Fibroblast of gingiva (primary cell): ENCODE measurements at regions not wholly inside any gene's neighbourhood (a gene's known extent, or its start where the extent isn't known, plus 50 kb on each side); places are given as distances from the start of the nearest gene placed in this dataset.
A peak's percentile ranks its signal among the peaks of the same experiment; 100 is the strongest.
"Not testable (repeated sequence)": the region's sequence is repeated elsewhere in the genome, so short reads cannot be mapped to it uniquely, and the experiment has no call there.

Source experiments
- DNase-seq: peaks from one replicate; pipeline ENCODE4 v3.0.0-alpha.2; 2011; ENCODE audit warnings: low read depth

GRCh38 chr16:75924397-75924796 lies 198.1 kb upstream of the CPHXL start:
- DNase-seq, result no peak

GRCh38 chr16:75927810-75928209 lies 201.5 kb upstream of the CPHXL start:
- DNase-seq, result no peak

DNA sequence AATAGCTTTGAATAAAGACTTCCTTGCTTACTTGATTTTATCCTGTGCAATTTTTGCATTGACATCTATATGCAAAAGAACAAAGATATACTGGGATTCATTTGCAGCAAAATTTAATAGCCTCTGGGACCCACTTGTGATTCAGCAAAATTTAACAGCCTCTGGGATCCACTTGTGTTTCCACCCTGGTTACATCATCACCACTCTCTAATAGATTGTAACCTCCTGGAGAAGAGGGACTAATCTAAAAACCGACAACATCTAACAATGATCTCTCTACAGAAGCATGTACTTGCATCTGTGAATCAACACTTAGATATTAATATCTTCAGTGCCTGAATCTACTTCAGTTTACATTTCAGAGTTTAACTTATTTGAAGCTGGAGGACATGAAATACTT lies 202.0 kb upstream of the CPHXL start:
- no peak for DNase-seq

GRCh38 chr16:75929046-75929445 lies 202.8 kb upstream of the CPHXL start:
- DNase-seq, result no peak

DNA sequence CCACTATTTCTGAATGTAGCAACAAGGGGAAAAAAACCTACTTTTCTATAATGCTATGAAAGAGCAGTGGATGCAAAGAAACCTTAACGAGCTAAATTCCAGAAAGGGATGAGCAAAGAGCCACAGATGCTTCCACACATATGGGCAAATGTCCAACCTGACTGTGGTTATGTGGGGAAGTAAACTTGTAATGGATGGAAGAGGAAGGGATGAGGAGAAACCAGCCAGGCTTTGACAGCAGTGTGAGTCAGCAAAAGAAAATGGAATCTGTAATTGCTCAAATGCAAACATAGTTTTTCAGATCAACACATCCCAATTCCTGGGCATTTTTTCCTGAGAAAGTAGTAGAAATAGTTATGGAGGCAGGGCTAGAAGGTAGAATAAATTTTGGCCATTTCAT lies 204.8 kb upstream of the CPHXL start:
- DNase-seq, result peak; percentile 6

DNA sequence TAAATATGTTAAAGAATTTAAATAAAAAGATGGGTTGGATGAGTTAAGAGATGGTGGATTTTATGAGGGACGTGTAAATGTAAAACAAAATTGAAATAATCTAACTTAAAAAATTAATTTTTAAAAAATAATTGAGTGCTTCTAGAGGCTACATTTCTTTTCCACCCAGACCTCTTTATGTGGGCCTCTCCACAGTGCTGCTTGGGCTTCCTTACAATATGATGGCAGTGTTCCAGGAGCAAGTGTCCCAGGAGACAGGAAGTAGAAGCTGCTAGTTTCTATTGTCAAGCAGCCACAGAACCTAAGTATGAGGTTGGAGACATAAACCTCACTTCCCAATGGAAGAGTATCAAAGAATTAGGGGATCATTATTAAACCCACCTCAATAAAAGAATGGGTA lies 205.7 kb upstream of the CPHXL start:
- DNase-seq, result no peak

DNA sequence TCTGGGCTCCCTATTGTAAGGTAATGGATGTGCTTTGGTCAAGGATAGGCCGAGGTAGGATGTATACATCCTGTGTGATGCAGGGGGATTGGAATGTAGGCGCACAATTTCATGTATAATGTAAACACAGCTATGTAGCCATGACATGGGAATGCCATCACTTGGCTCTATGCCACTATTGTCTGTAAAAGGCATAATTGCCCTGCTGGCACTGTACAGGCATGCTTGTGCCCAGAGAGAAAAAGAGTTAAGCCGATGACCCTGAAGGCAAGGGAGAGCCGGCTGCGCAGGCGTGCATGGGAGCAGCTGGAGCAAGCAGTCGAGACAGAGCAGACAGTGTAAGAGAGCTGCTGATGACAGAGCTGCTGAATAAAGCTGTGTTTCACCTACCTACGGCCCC lies 212.5 kb upstream of the CPHXL start:
- no peak for DNase-seq

DNA sequence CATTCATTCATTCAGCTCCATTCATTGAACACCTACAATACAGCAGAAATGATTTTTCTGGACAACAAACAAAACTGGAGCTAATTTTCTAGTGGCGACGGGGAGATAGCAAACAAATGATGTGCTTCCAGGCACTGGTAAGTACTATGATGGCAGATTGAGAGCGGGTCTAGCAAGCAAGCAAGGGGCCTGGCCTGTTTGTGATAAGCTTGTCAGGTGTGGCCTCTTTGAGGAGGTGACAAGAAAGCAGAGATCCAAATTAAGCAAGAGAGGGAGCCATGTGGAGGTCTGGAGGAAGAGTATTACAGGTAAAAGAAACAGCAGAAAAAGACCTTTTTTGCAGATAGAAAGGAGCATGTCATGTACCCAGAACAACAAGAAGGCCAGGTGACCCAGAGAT lies 216.1 kb upstream of the CPHXL start:
- DNase-seq, result no peak

DNA sequence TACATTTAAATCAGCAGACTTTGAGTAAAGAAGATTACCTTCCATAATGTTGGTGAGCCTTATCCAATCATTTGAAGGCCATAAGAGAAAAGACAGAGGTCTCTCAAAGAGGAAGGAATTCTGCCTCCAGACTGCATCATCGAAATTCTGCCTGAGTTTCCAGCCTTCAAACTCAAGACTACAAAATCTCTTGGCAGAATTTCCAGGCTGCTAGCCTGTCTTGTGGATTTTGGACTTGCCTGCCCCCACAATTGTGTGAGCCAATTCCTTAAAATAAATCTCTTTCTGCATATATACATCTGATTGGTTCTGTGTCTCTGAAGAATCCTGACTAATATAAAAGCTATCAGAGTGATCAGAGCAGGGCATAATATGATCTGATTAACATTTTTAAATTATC lies 216.6 kb upstream of the CPHXL start:
- no peak for DNase-seq

DNA sequence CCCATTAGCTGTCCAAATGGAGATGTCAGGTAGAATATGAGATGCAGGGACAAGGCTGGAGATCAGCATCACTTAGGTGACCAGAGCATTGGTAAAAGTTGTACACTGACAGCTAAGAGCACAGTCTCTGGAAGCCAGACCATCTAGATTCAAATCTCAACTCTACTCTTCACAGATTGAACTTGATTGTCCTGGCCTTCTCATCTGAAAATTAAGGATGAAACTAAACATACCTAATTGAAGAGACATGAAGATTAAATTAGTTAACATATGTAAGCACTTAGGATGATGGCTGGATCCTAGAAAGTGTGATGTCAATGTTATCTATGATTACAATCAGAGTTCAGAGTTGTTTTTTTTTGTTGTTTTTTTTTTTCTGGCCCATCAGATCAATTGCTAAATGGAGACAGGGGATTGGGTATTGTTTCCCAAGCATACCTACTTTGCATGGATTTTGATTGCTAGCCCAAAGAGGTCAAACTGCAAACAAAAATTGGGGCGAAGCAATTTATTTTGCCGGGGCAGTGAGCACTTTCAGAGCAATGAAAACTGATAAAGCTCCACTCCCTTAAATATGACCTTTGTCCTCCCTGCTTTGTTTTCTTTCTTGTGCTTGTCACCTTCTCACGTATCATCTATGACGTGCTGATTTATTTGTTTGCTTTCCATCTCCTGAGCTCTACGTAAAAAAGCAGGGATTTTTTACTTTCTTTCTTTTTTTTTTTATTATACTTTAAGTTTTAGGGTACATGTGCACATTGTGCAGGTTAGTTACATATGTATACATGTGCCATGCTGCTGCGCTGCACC lies 217.6 kb upstream of the CPHXL start:
- DNase-seq, result no peak

DNA sequence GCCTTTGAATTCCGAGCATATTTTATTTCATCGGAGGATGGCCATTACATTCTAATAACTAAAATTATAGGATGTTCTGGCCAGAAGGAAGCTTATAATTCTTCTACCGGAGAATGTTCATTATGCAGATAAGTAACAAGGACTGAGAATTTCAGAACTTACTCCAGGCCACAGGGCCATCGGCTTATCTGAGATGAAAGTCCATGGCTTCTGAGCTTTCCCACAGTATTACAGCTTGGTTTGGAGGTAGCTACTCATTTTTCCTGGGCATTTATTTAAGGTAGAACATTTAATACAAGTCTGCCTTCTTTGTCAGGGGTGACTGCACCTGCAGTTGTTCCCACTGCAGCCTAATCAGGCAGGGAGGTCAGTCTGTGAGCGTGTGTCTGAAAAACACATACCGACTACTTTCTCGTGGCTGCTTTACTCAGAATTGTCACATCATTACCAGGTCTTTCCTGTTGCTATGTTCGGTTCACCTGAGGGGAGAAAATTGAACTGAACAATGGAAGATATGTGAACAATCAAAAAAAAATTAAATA lies 219.7 kb upstream of the CPHXL start:
- no peak for DNase-seq

DNA sequence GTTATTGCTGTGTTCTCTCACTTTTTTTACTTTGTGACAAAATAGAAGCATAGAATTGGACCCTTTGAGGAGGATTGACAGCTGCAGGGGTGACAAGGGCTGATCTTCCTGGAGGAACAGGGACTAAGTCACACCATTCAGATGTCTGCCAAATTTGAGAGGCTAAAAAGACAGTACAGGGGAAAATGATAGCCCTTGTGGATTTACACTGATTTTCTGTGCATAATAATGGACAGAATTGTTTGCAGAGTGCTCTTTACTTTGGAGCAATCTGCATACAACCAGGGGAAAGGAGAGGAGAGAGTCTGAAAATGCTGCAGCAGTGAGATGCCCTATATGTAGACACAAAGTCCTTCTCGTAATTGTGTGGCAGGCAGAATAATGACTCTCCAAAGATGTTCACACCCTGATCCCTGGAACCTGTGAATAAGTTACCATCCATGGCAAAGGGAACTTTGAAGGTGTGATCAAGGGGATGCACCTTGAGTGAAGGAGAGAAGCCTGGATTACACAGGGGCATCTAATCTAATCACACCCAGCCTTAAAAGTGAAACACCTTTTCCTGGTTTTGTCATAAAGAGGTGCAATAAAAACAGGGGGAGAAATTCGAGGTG lies 221.4 kb upstream of the CPHXL start:
- no peak for DNase-seq

DNA sequence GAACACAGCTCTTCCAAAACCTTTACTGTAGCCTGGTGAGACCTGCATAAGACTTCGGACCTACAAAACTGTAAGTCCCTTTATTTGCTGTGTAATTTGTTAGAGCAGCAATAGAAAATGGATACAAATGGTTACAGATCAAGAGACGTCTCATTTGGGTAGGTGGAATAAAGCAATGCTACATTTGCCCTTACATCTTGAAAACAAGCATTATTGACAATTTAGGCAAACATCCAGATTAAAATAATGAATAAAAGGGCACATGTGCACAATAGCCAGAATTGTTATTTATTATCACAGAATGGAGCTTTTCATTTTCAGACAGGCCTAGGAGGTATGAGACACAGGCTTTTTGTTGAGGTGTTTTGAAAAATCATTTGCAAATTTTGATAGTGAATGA lies 222.2 kb upstream of the CPHXL start:
- no peak for DNase-seq

DNA sequence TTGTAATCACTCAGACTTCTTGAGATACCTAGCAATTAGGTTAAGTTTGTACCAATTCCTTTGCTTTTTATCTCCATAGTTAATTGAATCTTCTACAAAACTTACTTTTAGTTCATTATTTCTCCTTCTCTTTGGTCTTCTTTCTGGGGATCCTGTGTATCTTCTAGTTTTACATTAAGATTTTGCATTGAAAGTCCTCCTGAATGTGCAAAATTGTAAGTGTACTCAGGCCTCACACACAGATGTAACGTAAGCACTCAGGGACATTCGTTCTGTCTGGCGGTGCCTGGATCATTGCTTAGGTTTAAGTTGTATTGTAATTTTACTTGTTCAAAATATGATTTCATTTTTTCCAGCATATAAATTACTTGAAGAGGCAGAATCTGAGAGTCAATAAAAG lies 222.6 kb upstream of the CPHXL start:
- DNase-seq, result no peak

- no peak for DNase-seq
Observed at GRCh38 chr16:75952124-75952523, 225.8 kb upstream of the CPHXL start.

GRCh38 chr16:75957870-75958269 lies 231.6 kb upstream of the CPHXL start:
- no peak for DNase-seq

GRCh38 chr16:75965504-75966374 lies 239.4 kb upstream of the CPHXL start:
- DNase-seq, result no peak

- DNase-seq, result not testable (repeated sequence)
Observed at GRCh38 chr16:75969120-75969519, 242.8 kb upstream of the CPHXL start.

GRCh38 chr16:75971334-75971733 lies 245.0 kb upstream of the CPHXL start:
- no peak for DNase-seq

DNA sequence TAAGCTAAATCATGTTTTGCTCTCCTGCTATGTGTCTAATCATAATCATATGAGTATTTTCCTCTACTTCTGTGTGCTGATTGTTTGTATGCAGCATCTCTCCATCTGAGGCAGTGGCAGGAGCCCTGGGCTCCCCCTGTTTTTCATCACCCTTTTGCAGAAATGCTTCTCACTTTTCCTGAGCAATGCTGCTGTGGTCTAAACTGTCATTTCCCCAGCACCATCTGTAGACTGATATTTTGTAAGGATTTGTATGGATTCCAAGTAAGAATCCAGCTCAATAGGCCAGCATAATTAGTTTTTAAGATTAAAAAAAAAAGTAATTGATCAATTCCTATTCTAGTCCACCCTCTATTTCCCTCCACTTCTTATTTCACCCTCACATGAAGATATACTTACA lies 257.0 kb upstream of the CPHXL start:
- DNase-seq, result no peak

DNA sequence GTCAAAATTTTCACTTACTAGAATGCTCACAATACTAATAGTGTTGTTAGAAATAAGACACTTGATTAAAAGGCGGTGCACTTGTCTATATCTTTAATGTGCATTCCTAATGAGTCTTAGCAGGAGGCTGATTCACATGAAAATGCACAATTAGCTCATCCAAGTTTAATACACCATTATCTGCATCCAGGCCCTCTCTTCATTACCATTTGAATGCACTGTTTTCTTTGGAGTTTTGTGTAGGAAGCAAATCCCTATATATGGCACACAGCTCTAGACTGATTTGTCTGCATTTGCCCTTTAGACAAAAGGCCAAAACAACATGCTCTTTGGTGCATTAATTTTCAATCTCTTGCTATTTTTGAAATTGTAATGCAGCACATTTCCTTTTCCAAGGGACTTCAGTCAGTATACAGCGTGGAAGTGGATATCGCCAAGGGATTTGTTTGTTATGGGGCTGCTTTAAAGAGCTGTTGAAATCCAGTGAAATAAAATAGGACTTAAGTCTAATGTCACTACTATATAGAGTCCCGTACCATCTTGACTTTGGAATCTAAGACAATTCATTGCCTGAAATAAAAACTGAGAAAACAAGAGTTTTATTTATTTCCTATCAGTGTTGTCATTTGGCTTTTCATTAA lies 257.6 kb upstream of the CPHXL start:
- no peak for DNase-seq

- no peak for DNase-seq
Observed at GRCh38 chr16:75987323-75987722, 261.0 kb upstream of the CPHXL start.
